ENCODE measurements at regions not wholly inside any gene's neighbourhood (a gene's known extent, or its start where the extent isn't known, plus 50 kb on each side); places are given as distances from the start of the nearest gene placed in this dataset.

- TF ChIP-seq ZBTB40 (IDR thresholded peaks at IDR 0.05) (no peak), ZBTB40 (CRISPR knock-in tag; IDR thresholded peaks at IDR 0.05) (no peak), SNRNP70 (optimal IDR thresholded peaks at IDR 0.05; ENCODE audit: low read depth, low read length) (no peak), FOSL1 (tag; conservative IDR thresholded peaks at IDR 0.05) (no peak), ASH1L (IDR thresholded peaks at IDR 0.05; ENCODE audit: borderline replicate concordance, low read depth, partially characterized antibody) (no peak)
These were observed 245.7 kb upstream of the IRX1 start (continued) for GRCh38 chr5:3349704-3350565.
